OCI-LY1 (cell line): ENCODE measurements at regions not wholly inside any gene's neighbourhood (a gene's known extent, or its start where the extent isn't known, plus 50 kb on each side); places are given as distances from the start of the nearest gene placed in this dataset.

Experiments used
- CTCF ChIP-seq: fragments of 200-600 bp; sonication (generic), shearing (Covaris generic); IDR thresholded peaks from 2 replicates; pipeline ENCODE4 v1.5.1; 2017; ENCODE audit warnings: mild to moderate bottlenecking, antibody characterized with exemption, low read length, moderate library complexity, mixed read lengths
- EZH2 ChIP-seq: fragments of 200-600 bp; sonication (generic), shearing (Covaris generic); IDR thresholded peaks from 2 replicates; pipeline ENCODE4 v1.8.0; 2017; ENCODE audit warnings: borderline replicate concordance, mixed run types, mild to moderate bottlenecking, antibody characterized with exemption, low read length, moderate library complexity, mixed read lengths

- TF ChIP-seq CTCF (no peak), EZH2 (no peak)
These were observed 226.2 kb downstream of the RHOU start for GRCh38 chr1:228961511-228961910.
